HCT116 (cell line): ENCODE measurements at regions not wholly inside any gene's neighbourhood (a gene's known extent, or its start where the extent isn't known, plus 50 kb on each side); places are given as distances from the start of the nearest gene placed in this dataset.

Experiments
- ATAC-seq: fragments of 200-7000 bp; cut with Tn5 transposase; 2 replicates; pipeline ENCODE4 v1.9.1; 2020; ENCODE audit warnings: mild to moderate bottlenecking, moderate library complexity
- BruUV-seq: library from RNA; stranded (reverse); fragments of 400-500 nt; replicated peaks from 2 replicates; lab custom pipeline; 2021; lab: Mats Ljungman, UMichigan
- CTCF ChIA-PET: fragments of 300-600 bp; sonication (Branson Sonifier 250); formaldehyde crosslinking; loops from one replicate; lab custom pipeline; 2021; ENCODE audit warnings: antibody characterized with exemption; lab: Charles Lee
- POLR2A ChIA-PET: fragments of 300-600, 350-600 bp; sonication (Branson Sonifier 250); formaldehyde crosslinking; loops from one replicate; lab custom pipeline; 2021; ENCODE audit warnings: antibody characterized with exemption; lab: Charles Lee
- RAD21 ChIA-PET, 2 experiments: fragments of 300-600 bp; sonication (Branson Sonifier 250); formaldehyde crosslinking; loops; one replicate each; lab custom pipeline; 2023; ENCODE audit warnings: low total read pairs in 2 of 2; ENCODE audit not compliant: uncharacterized antibody in 2 of 2, unreplicated experiment in 2 of 2, low non-redundant PET in 1 of 2; lab: Charles Lee
- DNase-seq: peaks from one replicate; pipeline ENCODE4 v3.0.0-alpha.2; 2010; ENCODE audit warnings: low read depth, low spot score
- H2AFZ ChIP-seq: fragments of 200-600 bp; shearing (Covaris generic), sonication (generic); 2 replicates; pipeline ENCODE4 v1.6.1; 2017; ENCODE audit warnings: low read depth, mixed run types, mixed read lengths, antibody characterized with exemption, low read length; ENCODE audit not compliant: poor library complexity, severe bottlenecking
- H3K27ac ChIP-seq: 2 replicates; pipeline ENCODE4 v1.5.1; 2012; ENCODE audit warnings: low read depth, low read length
- H3K27me3 ChIP-seq: fragments of 200-600 bp; sonication (generic); 2 replicates; pipeline ENCODE4 v1.6.1; 2016; ENCODE audit warnings: mixed run types, low read length, mixed read lengths; ENCODE audit not compliant: insufficient read depth
- H3K36me3 ChIP-seq, 2 experiments: fragments of 200-500 bp in 1 of 2; fragments of 200-600 bp in 1 of 2; sonication (Bioruptor generic) in 1 of 2; sonication (generic) in 1 of 2; 2 replicates each; pipeline versions ENCODE4 v1.5.1 to v1.6.1; 2014 to 2016; ENCODE audit warnings: low read length in 2 of 2, inconsistent platforms in 1 of 2, mixed read lengths in 1 of 2, mixed run types in 1 of 2; ENCODE audit not compliant: insufficient read depth in 2 of 2, control insufficient read depth in 1 of 2
- H3K4me1 ChIP-seq, 2 experiments: fragments of 200-600 bp in 1 of 2; sonication (generic) in 1 of 2; 2 replicates each; pipeline versions ENCODE4 v1.5.1 to v1.6.1; 2012 to 2017; ENCODE audit warnings: low read length in 2 of 2, inconsistent platforms in 1 of 2, mild to moderate bottlenecking in 1 of 2, mixed read lengths in 1 of 2, mixed run types in 1 of 2, moderate library complexity in 1 of 2; ENCODE audit not compliant: insufficient read depth in 2 of 2, control insufficient read depth in 1 of 2
- H3K4me2 ChIP-seq: fragments of 200-600 bp; sonication (generic); 2 replicates; pipeline ENCODE4 v1.6.1; 2017; ENCODE audit warnings: mixed run types, low read length, mixed read lengths
- H3K4me3 ChIP-seq, 2 experiments: fragments of 200-600 bp in 1 of 2; sonication (generic) in 1 of 2; replicated peaks in 1 of 2; 2 replicates each; pipeline ENCODE4 v1.5.1; 2011 to 2016; ENCODE audit warnings: low read length in 2 of 2, control low read depth in 1 of 2, low read depth in 1 of 2, mild to moderate bottlenecking in 1 of 2, mixed read lengths in 1 of 2, mixed run types in 1 of 2
- H3K79me2 ChIP-seq: fragments of 200-600 bp; sonication (generic); 2 replicates; pipeline ENCODE4 v1.6.1; 2017; ENCODE audit warnings: mild to moderate bottlenecking, mixed run types, low read length, moderate library complexity, mixed read lengths; ENCODE audit not compliant: insufficient read depth
- H3K9ac ChIP-seq: fragments of 200-600 bp; sonication (generic); 2 replicates; pipeline ENCODE4 v1.6.1; 2016; ENCODE audit warnings: low read length, mixed read lengths
- H3K9me2 ChIP-seq: fragments of 200-600 bp; sonication (generic), shearing (Covaris generic); 2 replicates; pipeline ENCODE4 v1.6.1; 2017; ENCODE audit warnings: mixed run types, mild to moderate bottlenecking, moderate library complexity; ENCODE audit not compliant: insufficient read depth
- H3K9me3 ChIP-seq, 2 experiments: fragments of 200-500 bp in 1 of 2; fragments of 200-600 bp in 1 of 2; sonication (Bioruptor generic) in 1 of 2; sonication (generic) in 1 of 2; 2 replicates each; pipeline ENCODE4 v1.6.1; 2014 to 2017; ENCODE audit warnings: low read length in 2 of 2, mixed read lengths in 2 of 2, inconsistent platforms in 1 of 2, low read depth in 1 of 2, mild to moderate bottlenecking in 1 of 2, mixed run types in 1 of 2, moderate library complexity in 1 of 2; ENCODE audit not compliant: control insufficient read depth in 1 of 2, insufficient read depth in 1 of 2
- H4K20me1 ChIP-seq: fragments of 200-600 bp; sonication (generic), shearing (Covaris generic); 2 replicates; pipeline ENCODE4 v1.6.1; 2017; ENCODE audit warnings: mixed run types, mild to moderate bottlenecking, moderate library complexity; ENCODE audit not compliant: insufficient read depth
- RAD21 ChIP-seq: IDR thresholded peaks from 2 replicates; pipeline ENCODE4 v1.6.1; 2012; ENCODE audit warnings: low read depth, mild to moderate bottlenecking
- SIN3A ChIP-seq: IDR thresholded peaks from 2 replicates; pipeline ENCODE4 v1.6.1; 2012; ENCODE audit warnings: low read depth
- TCF7L2 ChIP-seq: IDR thresholded peaks from 2 replicates; pipeline ENCODE4 v1.7.0; 2011; ENCODE audit warnings: borderline replicate concordance, inconsistent platforms; ENCODE audit not compliant: insufficient read depth, insufficient read length; ENCODE audit errors: extremely low read depth
- intact Hi-C: fragments of 100-400 bp; cut with micrococcal nuclease; formaldehyde crosslinking; loops from 2 replicates; pipeline ENCODE4 v1.10.0; 2022
- TF ChIP-seq, protein P1 (sequence below): IDR thresholded peaks from 2 replicates; pipeline ENCODE4 v1.6.1; 2012
- TF ChIP-seq, protein P2 (sequence below): IDR thresholded peaks from 2 replicates; pipeline ENCODE4 v1.6.1; 2012

DNA sequence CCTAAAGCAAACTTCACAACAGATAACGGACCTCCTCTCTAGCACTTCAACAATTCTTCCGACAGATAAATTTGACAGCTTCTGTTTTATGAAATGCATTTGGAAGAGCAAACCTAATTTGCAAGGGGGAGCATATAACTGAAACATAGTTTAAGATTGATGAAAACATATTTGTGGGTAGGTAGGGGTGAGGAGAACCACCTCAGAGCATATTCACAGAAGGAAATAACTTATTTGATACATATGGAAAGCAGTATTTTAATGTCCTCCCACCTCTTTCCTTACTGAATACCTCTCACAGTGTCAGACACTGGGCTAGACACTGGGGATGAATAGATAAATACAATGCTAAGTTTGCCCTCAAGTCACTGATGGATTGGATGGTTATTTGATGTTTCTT, 384.8 kb downstream of the MAT2B start:
- no peak overlapping the region for H3K4me3 ChIP-seq
- ChIA-PET POLR2A (no interaction called here), CTCF (no interaction called here), RAD21 (no interaction called here)
- no peak for TF ChIP-seq RAD21
- no peak overlapping the region for H3K27ac ChIP-seq
- no TSS peak for BruUV-seq
- ATAC-seq: no peak
- no peak overlapping the region for H2AFZ ChIP-seq
- intact Hi-C loops: no loop called here
- H3K9ac ChIP-seq: no peak overlapping the region
- no peak for DNase-seq
- no peaks in the 10 kb centered on the region for H3K4me1 ChIP-seq
- H3K9me3 ChIP-seq: no peaks in the 10 kb centered on the region; a peak in 1 of 4 replicates
- no peaks in the 10 kb centered on the region for H3K9me2 ChIP-seq
- H3K79me2 ChIP-seq: no peaks in the 10 kb centered on the region
- no peaks in the 10 kb centered on the region for H3K27me3 ChIP-seq
- no peaks in the 10 kb centered on the region for H3K36me3 ChIP-seq
- no peaks in the 10 kb centered on the region for H4K20me1 ChIP-seq
- no peak overlapping the region for H3K4me2 ChIP-seq

DNA sequence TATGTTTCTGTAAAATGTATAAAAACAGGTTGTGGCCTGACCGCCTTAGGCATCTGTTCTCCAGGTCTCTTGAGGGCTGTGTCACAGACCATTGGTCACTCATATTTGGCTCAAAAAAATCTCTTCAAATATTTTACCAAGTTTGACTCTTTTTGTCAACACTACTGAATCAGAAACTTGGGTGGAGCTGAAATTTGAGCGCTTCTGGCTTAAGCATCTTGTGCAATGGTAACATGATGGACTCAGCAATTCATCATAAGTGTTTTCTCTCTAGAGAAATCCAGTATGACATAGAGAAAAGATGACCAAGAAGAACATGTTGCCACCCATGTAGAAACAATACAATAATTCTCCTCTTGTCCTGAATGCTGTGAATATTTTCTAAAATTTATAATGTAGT, 387.9 kb downstream of the MAT2B start:
- RAD21 ChIA-PET: no interaction called here
- CTCF ChIA-PET: no interaction called here
- DNase-seq (no peak), ATAC-seq (no peak)
- BruUV-seq: no TSS peak
- Histone ChIP-seq H3K36me3 (no peaks in the 10 kb centered on the region), H3K9me2 (no peaks in the 10 kb centered on the region), H2AFZ (no peak overlapping the region), H3K4me2 (no peak overlapping the region), H3K79me2 (no peaks in the 10 kb centered on the region), H3K9me3 (no peaks in the 10 kb centered on the region; a peak in 2 of 4 replicates), H3K4me3 (no peak overlapping the region), H3K4me1 (no peaks in the 10 kb centered on the region), H3K27ac (no peak overlapping the region), H3K27me3 (no peaks in the 10 kb centered on the region), H4K20me1 (no peaks in the 10 kb centered on the region), H3K9ac (no peak overlapping the region)
- no peak for TF ChIP-seq TCF7L2
- TF ChIP-seq, protein P1, sequence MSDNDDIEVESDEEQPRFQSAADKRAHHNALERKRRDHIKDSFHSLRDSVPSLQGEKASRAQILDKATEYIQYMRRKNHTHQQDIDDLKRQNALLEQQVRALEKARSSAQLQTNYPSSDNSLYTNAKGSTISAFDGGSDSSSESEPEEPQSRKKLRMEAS: no peak
- no peak for TF ChIP-seq SIN3A
- TF ChIP-seq, protein P2, sequence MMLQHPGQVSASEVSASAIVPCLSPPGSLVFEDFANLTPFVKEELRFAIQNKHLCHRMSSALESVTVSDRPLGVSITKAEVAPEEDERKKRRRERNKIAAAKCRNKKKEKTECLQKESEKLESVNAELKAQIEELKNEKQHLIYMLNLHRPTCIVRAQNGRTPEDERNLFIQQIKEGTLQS: no peak
- intact Hi-C loops: no loop called here
- POLR2A ChIA-PET: no interaction called here
